ENCODE measurements at regions not wholly inside any gene's neighbourhood (a gene's known extent, or its start where the extent isn't known, plus 50 kb on each side); places are given as distances from the start of the nearest gene placed in this dataset.

- no peak for ATAC-seq
Observed at GRCh38 chr1:30280572-30280971, 442.8 kb downstream of the MATN1 start.

GRCh38 chr1:30277911-30278310 is 445.5 kb downstream of the MATN1 start:
- no peak for TF ChIP-seq SNAI2 (CRISPR knock-in tag; IDR thresholded peaks at IDR 0.05)
- TF ChIP-seq POU6F1 (CRISPR knock-in tag; IDR thresholded peaks at IDR 0.05; ENCODE audit: borderline replicate concordance, low read depth) = no peak
- TF ChIP-seq GLIS3 (CRISPR knock-in tag; IDR thresholded peaks at IDR 0.05) = no peak
- TF ChIP-seq ZC3H10 (CRISPR knock-in tag; IDR thresholded peaks at IDR 0.05) = no peak
- no peak for TF ChIP-seq TOX (CRISPR knock-in tag; IDR thresholded peaks at IDR 0.05; ENCODE audit: borderline replicate concordance)
- no peak for TF ChIP-seq RARB (CRISPR knock-in tag; IDR thresholded peaks at IDR 0.05)
- TF ChIP-seq PATZ1 (CRISPR knock-in tag; IDR thresholded peaks at IDR 0.05; ENCODE audit: borderline replicate concordance) = no peak
- no peak for TF ChIP-seq OSR1 (CRISPR knock-in tag; IDR thresholded peaks at IDR 0.05)
- TF ChIP-seq ZFP3 (CRISPR knock-in tag; IDR thresholded peaks at IDR 0.05) = no peak
- no peak for TF ChIP-seq ZNF565 (CRISPR knock-in tag; conservative IDR thresholded peaks at IDR 0.05; ENCODE audit: low read depth)
- no peak for TF ChIP-seq ZNF70 (CRISPR knock-in tag; IDR thresholded peaks at IDR 0.05)
- no peak for TF ChIP-seq ARNTL (CRISPR knock-in tag; IDR thresholded peaks at IDR 0.05; ENCODE audit: borderline replicate concordance, low read depth)
- no peak for TF ChIP-seq ZNF8 (CRISPR knock-in tag; IDR thresholded peaks at IDR 0.05)
- no peak for TF ChIP-seq ESRRG (CRISPR knock-in tag; IDR thresholded peaks at IDR 0.05)
- ATAC-seq = no peak

More at GRCh38 chr1:30280572-30280971, 442.8 kb downstream of the MATN1 start:
- no peak for TF ChIP-seq ZFP30 (CRISPR knock-in tag; IDR thresholded peaks at IDR 0.05)
- TF ChIP-seq CREB5 (CRISPR knock-in tag; IDR thresholded peaks at IDR 0.05; ENCODE audit: low read depth) = no peak
- no peak for TF ChIP-seq ZC3H10 (CRISPR knock-in tag; IDR thresholded peaks at IDR 0.05)
- TF ChIP-seq ZFP3 (CRISPR knock-in tag; IDR thresholded peaks at IDR 0.05) = no peak
- no peak for TF ChIP-seq BACH2 (CRISPR knock-in tag; IDR thresholded peaks at IDR 0.05; ENCODE audit: borderline replicate concordance)
- TF ChIP-seq CSDC2 (CRISPR knock-in tag; IDR thresholded peaks at IDR 0.05) = no peak
- TF ChIP-seq ZNF8 (CRISPR knock-in tag; IDR thresholded peaks at IDR 0.05) = no peak
- TF ChIP-seq ZNF70 (CRISPR knock-in tag; IDR thresholded peaks at IDR 0.05) = no peak
- no peak for TF ChIP-seq SNAI2 (CRISPR knock-in tag; IDR thresholded peaks at IDR 0.05)
- TF ChIP-seq POU6F1 (CRISPR knock-in tag; IDR thresholded peaks at IDR 0.05; ENCODE audit: borderline replicate concordance, low read depth) = no peak
- TF ChIP-seq RARB (CRISPR knock-in tag; IDR thresholded peaks at IDR 0.05) = no peak
- TF ChIP-seq OSR1 (CRISPR knock-in tag; IDR thresholded peaks at IDR 0.05) = no peak
- no peak for TF ChIP-seq TOX (CRISPR knock-in tag; IDR thresholded peaks at IDR 0.05; ENCODE audit: borderline replicate concordance)
- TF ChIP-seq ARNTL (CRISPR knock-in tag; IDR thresholded peaks at IDR 0.05; ENCODE audit: borderline replicate concordance, low read depth) = no peak

GRCh38 chr1:30277415-30277814 is 446.0 kb downstream of the MATN1 start:
- no peak for ATAC-seq
- TF ChIP-seq OSR1 (CRISPR knock-in tag; IDR thresholded peaks at IDR 0.05) = no peak

GRCh38 chr1:30275926-30276764 is 447.2 kb downstream of the MATN1 start:
- no peak for ATAC-seq
- TF ChIP-seq TSHZ2 (CRISPR knock-in tag; IDR thresholded peaks at IDR 0.05) (no peak), CSRNP3 (CRISPR knock-in tag; IDR thresholded peaks at IDR 0.05) (no peak), PATZ1 (CRISPR knock-in tag; IDR thresholded peaks at IDR 0.05; ENCODE audit: borderline replicate concordance) (no peak), CREB5 (CRISPR knock-in tag; IDR thresholded peaks at IDR 0.05; ENCODE audit: low read depth) (no peak), RARB (CRISPR knock-in tag; IDR thresholded peaks at IDR 0.05) (no peak)
